A673 (cell line): ENCODE measurements at regions not wholly inside any gene's neighbourhood (a gene's known extent, or its start where the extent isn't known, plus 50 kb on each side); places are given as distances from the start of the nearest gene placed in this dataset.

ENCODE experiments used
- BruUV-seq: library from RNA; stranded (reverse); fragments of 400-500 nt; replicated peaks from 2 replicates; lab custom pipeline; 2021; lab: Mats Ljungman, UMichigan
- CTCF ChIA-PET: fragments of 300-600 bp; sonication (Branson Sonifier 250); formaldehyde crosslinking; loops from one replicate; lab custom pipeline; 2022; ENCODE audit warnings: antibody characterized with exemption; lab: Charles Lee
- POLR2A ChIA-PET: fragments of 300-600 bp; sonication (Branson Sonifier 250); formaldehyde crosslinking; loops from one replicate; lab custom pipeline; 2022; ENCODE audit warnings: antibody characterized with exemption; ENCODE audit not compliant: low non-redundant PET; lab: Charles Lee
- DNase-seq: peaks from one replicate; pipeline ENCODE4 v3.0.0-alpha.2; 2015; ENCODE audit warnings: low spot score
- H3K27ac ChIP-seq: fragments of 200-600 bp; sonication (generic); 2 replicates; pipeline ENCODE4 v1.5.1; 2016; ENCODE audit warnings: mixed run types, low read depth, mild to moderate bottlenecking, mixed read lengths, antibody characterized with exemption, low read length; ENCODE audit not compliant: poor library complexity, severe bottlenecking
- H3K27me3 ChIP-seq: fragments of 200-600 bp; sonication (generic); replicated peaks from 2 replicates; pipeline ENCODE4 v1.6.1; 2017; ENCODE audit warnings: mixed run types, low read depth, mild to moderate bottlenecking, mixed read lengths, antibody characterized with exemption, low read length; ENCODE audit not compliant: insufficient read depth, poor library complexity
- H3K36me3 ChIP-seq: fragments of 200-600 bp; sonication (generic); 2 replicates; pipeline ENCODE4 v1.6.1; 2016; ENCODE audit warnings: mixed run types, mild to moderate bottlenecking, mixed read lengths, antibody characterized with exemption, low read length; ENCODE audit not compliant: insufficient read depth, poor library complexity, severe bottlenecking
- H3K4me1 ChIP-seq: fragments of 200-600 bp; sonication (generic); 2 replicates; pipeline ENCODE4 v1.6.1; 2017; ENCODE audit warnings: mixed run types, mild to moderate bottlenecking, mixed read lengths, antibody characterized with exemption, low read length; ENCODE audit not compliant: insufficient read depth, poor library complexity, severe bottlenecking
- H3K4me3 ChIP-seq: fragments of 200-600 bp; sonication (generic); 2 replicates; pipeline ENCODE4 v1.5.1; 2016; ENCODE audit warnings: low read depth, mixed run types, mild to moderate bottlenecking, mixed read lengths, low read length; ENCODE audit not compliant: poor library complexity, severe bottlenecking
- H3K9me3 ChIP-seq: fragments of 200-600 bp; sonication (generic); 2 replicates; pipeline ENCODE4 v1.6.1; 2016; ENCODE audit warnings: mixed run types, low read depth, mild to moderate bottlenecking, mixed read lengths, antibody characterized with exemption, low read length; ENCODE audit not compliant: poor library complexity, severe bottlenecking
- EZH2 ChIP-seq: fragments of 200-600 bp; sonication (generic); IDR thresholded peaks from 2 replicates; pipeline ENCODE4 v1.6.1; 2017; ENCODE audit warnings: borderline replicate concordance, low read depth, mild to moderate bottlenecking, mixed read lengths, antibody characterized with exemption, low read length; ENCODE audit not compliant: poor library complexity, severe bottlenecking
- intact Hi-C: fragments of 100-400 bp; cut with micrococcal nuclease; formaldehyde crosslinking; loops from one replicate; pipeline ENCODE4 v1.10.0; 2022; ENCODE audit not compliant: unreplicated experiment
- TF ChIP-seq, protein P1 (sequence below): fragments of 300-800, 200-600 bp; sonication (generic); conservative IDR thresholded peaks from 2 replicates; pipeline ENCODE4 v1.5.1; 2017; ENCODE audit warnings: low read depth, mild to moderate bottlenecking, antibody characterized with exemption, low read length, moderate library complexity, mixed read lengths

DNA sequence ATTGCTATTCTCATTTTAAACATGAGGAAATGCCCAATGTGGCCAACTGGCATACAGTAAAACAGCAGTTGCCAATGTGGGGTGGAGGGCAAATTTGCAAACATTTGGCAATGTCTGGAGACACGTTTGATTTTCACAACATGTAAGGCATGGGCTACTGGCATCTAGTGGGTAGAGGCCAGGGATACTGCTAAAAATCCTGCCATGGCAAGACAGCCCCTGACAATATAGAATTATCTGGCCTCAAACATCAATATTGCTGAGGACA is 168.6 kb downstream of the KCNE4 start:
- no peaks in the 10 kb centered on the region for H3K9me3 ChIP-seq
- intact Hi-C loops: no loop called here
- ChIA-PET POLR2A (no interaction called here), CTCF (no interaction called here)
- no peak for DNase-seq
- no peak overlapping the region for H3K27ac ChIP-seq
- no peaks in the 10 kb centered on the region for H3K27me3 ChIP-seq
- no peaks in the 10 kb centered on the region for H3K36me3 ChIP-seq
- H3K4me3 ChIP-seq: no peak overlapping the region
- TF ChIP-seq, protein P1, sequence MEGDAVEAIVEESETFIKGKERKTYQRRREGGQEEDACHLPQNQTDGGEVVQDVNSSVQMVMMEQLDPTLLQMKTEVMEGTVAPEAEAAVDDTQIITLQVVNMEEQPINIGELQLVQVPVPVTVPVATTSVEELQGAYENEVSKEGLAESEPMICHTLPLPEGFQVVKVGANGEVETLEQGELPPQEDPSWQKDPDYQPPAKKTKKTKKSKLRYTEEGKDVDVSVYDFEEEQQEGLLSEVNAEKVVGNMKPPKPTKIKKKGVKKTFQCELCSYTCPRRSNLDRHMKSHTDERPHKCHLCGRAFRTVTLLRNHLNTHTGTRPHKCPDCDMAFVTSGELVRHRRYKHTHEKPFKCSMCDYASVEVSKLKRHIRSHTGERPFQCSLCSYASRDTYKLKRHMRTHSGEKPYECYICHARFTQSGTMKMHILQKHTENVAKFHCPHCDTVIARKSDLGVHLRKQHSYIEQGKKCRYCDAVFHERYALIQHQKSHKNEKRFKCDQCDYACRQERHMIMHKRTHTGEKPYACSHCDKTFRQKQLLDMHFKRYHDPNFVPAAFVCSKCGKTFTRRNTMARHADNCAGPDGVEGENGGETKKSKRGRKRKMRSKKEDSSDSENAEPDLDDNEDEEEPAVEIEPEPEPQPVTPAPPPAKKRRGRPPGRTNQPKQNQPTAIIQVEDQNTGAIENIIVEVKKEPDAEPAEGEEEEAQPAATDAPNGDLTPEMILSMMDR: no peak
- TF ChIP-seq EZH2: no peak
- peaks cover 10% of the 10 kb centered on the region for H3K4me1 ChIP-seq
- no TSS peak for BruUV-seq

DNA sequence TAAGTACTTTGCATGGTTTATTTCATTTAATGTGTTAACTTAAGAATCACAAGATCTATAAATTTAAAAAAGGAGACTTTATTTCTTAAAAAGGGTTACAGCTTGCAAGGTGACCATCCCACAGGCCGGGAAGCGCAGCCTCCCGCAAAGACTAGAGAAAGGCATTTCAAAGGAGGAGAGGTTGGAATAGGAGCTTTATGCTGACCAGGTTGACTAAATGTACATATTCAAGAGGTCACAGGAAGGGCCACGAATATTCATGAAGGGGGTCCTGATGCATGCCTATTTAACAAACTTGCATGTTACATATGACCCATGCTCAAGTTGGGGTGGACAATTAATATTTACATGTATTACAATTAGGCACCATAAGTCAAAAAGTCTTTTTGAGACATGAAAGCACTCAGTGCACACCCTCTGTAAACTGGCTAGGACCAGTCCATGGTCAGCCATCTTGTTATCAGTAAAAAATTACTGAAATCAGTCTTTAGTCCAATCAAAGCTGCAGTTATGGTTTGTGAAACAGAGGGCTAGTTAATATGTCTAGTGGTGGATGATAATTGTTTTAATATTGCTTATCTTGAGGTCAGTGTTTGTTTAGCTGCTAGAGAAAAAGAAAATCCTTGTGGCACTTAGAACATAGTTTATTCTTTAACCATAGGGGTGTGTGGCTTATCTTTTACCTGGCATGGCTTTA is 169.3 kb downstream of the KCNE4 start:
- BruUV-seq: no TSS peak
- intact Hi-C loops: no loop called here
- ChIA-PET CTCF (no interaction called here), POLR2A (no interaction called here)
- Histone ChIP-seq H3K27me3 (no peaks in the 10 kb centered on the region), H3K27ac (no peak overlapping the region), H3K36me3 (no peaks in the 10 kb centered on the region), H3K9me3 (no peaks in the 10 kb centered on the region), H3K4me3 (no peak overlapping the region), H3K4me1 (peaks cover 10% of the 10 kb centered on the region)
- no peak for TF ChIP-seq EZH2
- TF ChIP-seq, protein P1: no peak
- DNase-seq: no peak

DNA sequence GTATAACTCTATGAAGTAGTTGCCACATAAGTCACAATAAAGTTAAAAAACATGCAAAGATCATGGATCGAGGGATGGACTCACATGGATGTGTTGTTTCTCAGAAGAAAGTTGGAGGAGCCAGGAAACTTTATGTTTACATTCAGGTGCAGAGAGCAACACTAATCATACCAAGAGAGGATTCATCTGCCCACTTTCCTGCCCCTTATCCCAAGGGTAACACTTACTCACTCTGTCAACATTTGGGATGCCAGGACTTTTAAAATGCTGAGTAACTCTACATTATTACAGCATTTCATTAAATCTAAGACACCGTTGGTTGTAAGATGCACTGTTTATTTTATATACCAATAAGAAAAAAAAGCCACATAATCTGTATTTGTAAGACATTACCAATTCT is 170.4 kb downstream of the KCNE4 start:
- Histone ChIP-seq H3K4me1 (no peaks in the 10 kb centered on the region), H3K36me3 (no peaks in the 10 kb centered on the region), H3K4me3 (no peak overlapping the region), H3K9me3 (no peaks in the 10 kb centered on the region), H3K27me3 (no peaks in the 10 kb centered on the region), H3K27ac (no peak overlapping the region)
- no TSS peak for BruUV-seq
- ChIA-PET POLR2A (interaction anchor here (0.6 kb wide), 1 partner anchor 28 kb away, joined by 6 read pairs; no protein-coding TSS in a partner anchor), CTCF (no interaction called here)
- no peak for DNase-seq
- intact Hi-C loops: no loop called here
- TF ChIP-seq, protein P1: no peak
- no peak for TF ChIP-seq EZH2
